Activated T-helper 1 cell treated with anti-CD3 and anti-CD28 coated beads, Interleukin-12 subunit alpha, Interleukin-12 subunit beta, Interleukin-2, Interleukin-4 antibody, amounts not matched to agents 30 ng/mL and 10 ng/mL and 1 ng/mL, durations not matched to agents 14 hours and 24 hours and 36 hours (primary cell): ENCODE measurements at regions not wholly inside any gene's neighbourhood (a gene's known extent, or its start where the extent isn't known, plus 50 kb on each side); places are given as distances from the start of the nearest gene placed in this dataset.
A peak's percentile ranks its signal among the peaks of the same experiment; 100 is the strongest.
"Not testable (repeated sequence)": the region's sequence is repeated elsewhere in the genome, so short reads cannot be mapped to it uniquely, and the experiment has no call there.

Source experiments
- DNase-seq: peaks from one replicate; pipeline ENCODE4 v3.0.0; 2021; ENCODE audit warnings: low spot score
- H3K27ac Mint-ChIP-seq: one replicate; pipeline ENCODE4 v1.8.0; 2021; ENCODE audit warnings: mild to moderate bottlenecking, mixed read lengths
- H3K27me3 Mint-ChIP-seq: one replicate; pipeline ENCODE4 v1.8.0; 2022; ENCODE audit warnings: mild to moderate bottlenecking, moderate library complexity, mixed read lengths; ENCODE audit not compliant: insufficient read depth
- H3K36me3 Mint-ChIP-seq: one replicate; pipeline ENCODE4 v1.8.0; 2021; ENCODE audit warnings: low read depth, mixed read lengths
- H3K4me1 Mint-ChIP-seq: one replicate; pipeline ENCODE4 v1.8.0; 2021; ENCODE audit warnings: low read depth, mixed read lengths
- H3K4me3 Mint-ChIP-seq: one replicate; pipeline ENCODE4 v1.8.0; 2021; ENCODE audit warnings: mild to moderate bottlenecking, moderate library complexity, mixed read lengths
- H3K9me3 Mint-ChIP-seq: one replicate; pipeline ENCODE4 v1.8.0; 2021; ENCODE audit warnings: mixed read lengths
- intact Hi-C: fragments of 100-400 bp; cut with micrococcal nuclease; formaldehyde crosslinking; loops from one replicate; pipeline ENCODE4 v1.15.1; 2024

DNA sequence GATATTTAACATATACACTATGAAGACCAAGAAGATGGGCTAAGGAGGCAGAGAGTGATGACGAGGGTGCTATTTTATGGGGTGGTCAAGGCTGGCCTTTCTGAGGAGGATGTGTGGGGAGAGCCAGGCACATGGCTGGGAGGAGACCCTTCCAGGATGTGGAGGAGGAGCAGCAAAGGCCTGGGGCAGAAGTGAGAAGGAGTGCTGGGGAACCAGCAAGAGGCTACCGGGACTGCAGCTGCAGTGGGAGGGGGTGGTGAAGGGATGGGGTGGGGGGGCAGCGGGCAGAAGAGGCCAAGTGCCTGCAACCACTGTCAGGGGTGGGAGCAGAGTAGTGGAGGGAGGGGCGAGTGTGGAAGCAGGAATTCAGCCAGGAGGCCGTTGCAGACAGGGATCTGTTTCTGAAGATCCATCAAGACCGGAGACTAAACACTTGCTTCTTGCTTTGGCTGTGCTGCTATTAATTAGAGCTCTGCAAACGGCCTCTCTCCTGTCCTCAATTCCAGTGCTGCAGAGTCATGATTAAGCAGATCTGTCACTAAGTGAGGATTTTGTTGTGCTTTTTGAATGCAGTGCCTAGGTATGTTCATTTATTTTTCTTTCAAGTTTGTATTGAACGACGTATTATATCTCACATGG, 89.9 kb downstream of the IER5 start:
- Mint-ChIP-seq H3K4me3 (no peak overlapping the region), H3K9me3 (no peaks in the 10 kb centered on the region), H3K27me3 (peaks cover 22% of the 10 kb centered on the region), H3K4me1 (peaks cover 11% of the 10 kb centered on the region), H3K27ac (no peak overlapping the region), H3K36me3 (no peaks in the 10 kb centered on the region)
- intact Hi-C loops = no loop called here
- DNase-seq = no peak

DNA sequence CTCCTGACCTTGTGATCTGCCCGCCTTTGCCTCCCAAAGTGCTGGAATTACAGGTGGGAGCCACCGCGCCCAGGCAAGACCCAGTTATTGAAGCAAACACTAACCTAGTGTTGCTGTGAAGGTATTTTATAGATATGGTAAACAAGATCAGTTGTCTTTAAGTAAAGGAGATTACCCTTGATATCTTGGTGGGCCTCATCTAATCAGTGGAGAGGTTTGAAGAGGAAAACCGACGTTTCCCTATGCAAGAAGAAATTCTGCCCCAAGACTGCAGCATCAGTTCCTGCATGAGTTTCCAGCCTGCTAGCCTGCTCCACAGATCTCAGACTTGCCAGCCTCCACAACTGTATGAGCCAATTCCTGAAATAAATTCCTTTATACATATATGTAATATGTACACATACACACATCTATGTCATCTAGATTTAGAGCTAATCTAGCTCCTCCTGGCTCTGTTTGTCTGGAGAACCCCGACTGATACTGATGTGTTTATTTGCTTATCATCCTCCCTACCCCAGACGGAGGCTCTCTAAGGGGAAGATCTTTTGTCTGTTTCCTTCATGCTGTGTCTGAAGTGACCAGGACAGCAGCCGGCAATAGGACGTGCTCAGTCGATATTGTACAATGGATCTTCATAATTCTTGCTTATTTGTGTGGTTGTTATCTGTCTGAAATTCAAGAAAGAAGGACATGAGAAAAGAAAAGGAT, 90.9 kb downstream of the IER5 start:
- intact Hi-C loops = no loop called here
- Mint-ChIP-seq H3K36me3 (no peaks in the 10 kb centered on the region), H3K9me3 (no peaks in the 10 kb centered on the region), H3K4me1 (peaks cover 11% of the 10 kb centered on the region), H3K4me3 (no peak overlapping the region), H3K27me3 (peaks cover 28% of the 10 kb centered on the region), H3K27ac (no peak overlapping the region)
- no peak for DNase-seq

DNA sequence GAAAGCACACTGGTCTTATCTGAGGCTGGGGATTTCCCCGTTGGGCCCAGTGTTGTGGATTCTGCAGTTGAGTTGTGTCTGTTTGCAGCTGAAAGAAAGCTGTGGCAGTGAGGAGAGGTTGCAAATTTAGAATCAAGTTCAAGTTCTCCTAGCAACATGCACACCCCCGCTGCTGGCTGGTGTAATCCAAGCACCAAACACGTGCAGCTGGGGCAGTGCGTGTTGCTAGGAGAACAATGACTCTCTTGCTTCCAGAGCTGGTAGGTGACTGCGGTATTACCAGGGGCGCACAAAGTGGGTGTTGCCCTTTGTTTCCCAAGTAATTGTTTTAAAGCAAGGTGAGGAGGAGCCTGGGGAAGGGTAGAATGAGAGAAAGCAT, 91.5 kb downstream of the IER5 start:
- intact Hi-C loops = no loop called here
- Mint-ChIP-seq H3K36me3 (no peaks in the 10 kb centered on the region), H3K4me3 (no peak overlapping the region), H3K27me3 (peaks cover 28% of the 10 kb centered on the region), H3K4me1 (peaks cover 11% of the 10 kb centered on the region), H3K27ac (peak overlapping the region; percentile 5), H3K9me3 (no peaks in the 10 kb centered on the region)
- DNase-seq = peak; percentile 17

DNA sequence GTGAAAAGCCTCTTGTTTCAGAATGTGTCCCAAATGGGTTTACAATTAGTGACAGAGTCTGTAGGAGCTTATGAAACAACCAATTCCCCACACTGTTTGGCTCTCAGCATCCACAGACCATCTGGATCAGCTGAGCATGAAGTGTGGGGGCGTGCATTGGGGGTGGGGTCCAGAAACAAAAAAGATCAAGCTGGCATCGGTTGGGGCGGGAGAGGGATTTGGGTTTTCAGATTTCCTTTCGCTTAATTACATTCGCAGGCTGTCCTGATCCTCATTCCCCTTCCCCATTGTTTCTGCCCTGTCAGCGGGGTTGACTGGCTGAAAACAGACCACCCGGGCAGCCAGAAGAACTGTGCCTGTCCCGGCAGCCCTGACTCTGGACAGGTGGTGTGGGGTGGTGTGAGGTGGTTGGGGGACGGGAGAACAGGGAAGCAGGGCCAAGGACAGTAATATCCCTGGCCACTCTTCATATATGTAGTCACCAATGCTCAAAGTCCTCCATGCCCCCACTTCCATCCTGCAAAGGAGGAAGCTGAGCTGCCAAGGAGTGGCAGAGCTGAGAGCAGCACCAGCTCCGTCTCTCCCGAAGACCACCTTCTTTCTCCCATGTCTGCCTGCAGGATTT, 92.0 kb downstream of the IER5 start:
- H3K9me3 Mint-ChIP-seq = no peaks in the 10 kb centered on the region
- DNase-seq = no peak
- peaks cover 28% of the 10 kb centered on the region for H3K27me3 Mint-ChIP-seq
- H3K4me3 Mint-ChIP-seq = no peak overlapping the region
- peak overlapping the region; percentile 5 for H3K27ac Mint-ChIP-seq
- peaks cover 11% of the 10 kb centered on the region for H3K4me1 Mint-ChIP-seq
- H3K36me3 Mint-ChIP-seq = no peaks in the 10 kb centered on the region
- intact Hi-C loops = no loop called here

DNA sequence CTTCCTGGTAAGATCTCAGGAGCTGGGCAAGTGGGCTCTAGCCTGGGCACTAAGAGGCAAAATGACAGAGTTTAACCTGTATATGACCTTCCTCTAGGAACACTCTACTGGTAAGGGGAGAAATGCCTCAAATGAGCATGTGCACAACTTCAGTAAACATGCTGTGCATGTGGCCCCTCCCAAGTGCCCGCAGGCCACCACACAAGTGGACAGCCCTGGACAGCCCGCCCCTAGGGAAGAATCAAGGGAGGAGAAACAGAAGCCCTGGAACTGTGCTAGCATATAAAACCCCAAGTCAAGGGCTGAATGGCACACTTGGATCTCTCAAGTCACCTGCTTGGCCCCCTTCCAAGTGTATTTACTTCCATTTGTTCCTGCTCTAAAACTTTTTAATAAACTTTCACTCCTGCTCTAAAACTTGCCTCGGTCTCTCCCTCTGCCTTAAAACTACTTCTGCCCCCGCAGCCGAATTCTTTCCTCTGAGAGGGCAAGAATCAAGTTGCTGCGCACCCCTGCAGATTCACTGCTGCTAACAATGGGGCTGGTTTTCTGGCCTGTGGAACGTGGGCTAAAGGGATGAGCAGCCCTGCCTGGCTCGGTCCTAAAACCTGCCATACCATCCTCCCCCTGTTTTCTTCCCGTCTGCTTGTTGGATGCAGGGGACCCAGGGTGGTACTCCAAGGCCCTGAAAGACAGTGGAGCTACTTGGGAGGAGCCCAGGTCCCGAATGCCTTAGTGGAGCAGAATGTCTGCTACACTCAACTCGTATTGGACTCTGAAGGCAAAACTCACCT, 93.5 kb downstream of the IER5 start:
- Mint-ChIP-seq H3K36me3 (no peaks in the 10 kb centered on the region), H3K27ac (no peak overlapping the region), H3K27me3 (peaks cover 37% of the 10 kb centered on the region), H3K9me3 (no peaks in the 10 kb centered on the region), H3K4me3 (no peak overlapping the region), H3K4me1 (peaks cover 11% of the 10 kb centered on the region)
- intact Hi-C loops = no loop called here
- DNase-seq = no peak

DNA sequence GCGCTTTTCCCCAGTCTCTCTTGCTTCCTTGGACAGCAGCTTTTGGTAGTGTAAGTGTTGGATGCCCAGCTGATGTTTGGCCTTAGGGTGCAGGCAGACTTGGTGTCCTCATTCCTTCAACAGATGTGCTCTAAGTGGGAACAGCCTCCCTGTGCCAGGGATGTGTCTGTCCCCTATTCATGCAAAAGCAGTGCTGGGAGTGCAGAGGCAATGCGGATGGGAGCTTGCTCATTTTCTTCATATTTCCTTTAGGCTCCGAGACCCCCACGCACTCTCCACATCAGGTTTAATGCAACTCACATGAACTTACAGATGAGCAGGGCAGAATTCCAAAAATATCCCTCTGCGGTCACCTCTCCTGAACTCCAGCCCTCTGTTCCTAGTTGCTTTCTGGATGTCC, 96.1 kb downstream of the IER5 start:
- intact Hi-C loops = no loop called here
- no peaks in the 10 kb centered on the region for H3K36me3 Mint-ChIP-seq
- H3K4me3 Mint-ChIP-seq = no peak overlapping the region
- no peaks in the 10 kb centered on the region for H3K9me3 Mint-ChIP-seq
- peaks cover 8% of the 10 kb centered on the region for H3K4me1 Mint-ChIP-seq
- no peak overlapping the region for H3K27ac Mint-ChIP-seq
- DNase-seq = no peak
- H3K27me3 Mint-ChIP-seq = peaks cover 29% of the 10 kb centered on the region

DNA sequence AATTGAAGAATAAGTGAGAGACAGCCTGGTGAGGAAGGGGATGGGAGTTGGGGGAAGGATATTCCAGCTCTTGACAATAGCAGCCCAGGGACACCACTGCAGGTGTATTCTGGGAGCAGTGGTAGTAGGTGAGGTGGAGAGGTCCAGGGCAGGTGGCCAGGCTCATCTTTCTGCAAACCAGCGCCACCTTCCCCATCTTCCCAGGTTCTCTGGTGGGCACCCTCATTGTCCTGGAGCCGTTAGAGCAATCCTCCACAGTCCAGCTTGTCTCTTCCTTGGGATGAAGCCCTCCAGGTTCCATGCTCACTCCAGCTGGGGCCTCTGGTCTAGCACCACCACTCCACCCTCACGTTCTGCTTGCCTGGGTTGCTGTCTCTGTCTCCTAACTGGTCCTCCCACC, 97.0 kb downstream of the IER5 start:
- intact Hi-C loops = no loop called here
- no peak for DNase-seq
- no peaks in the 10 kb centered on the region for H3K9me3 Mint-ChIP-seq
- no peaks in the 10 kb centered on the region for H3K36me3 Mint-ChIP-seq
- H3K4me1 Mint-ChIP-seq = no peaks in the 10 kb centered on the region
- H3K4me3 Mint-ChIP-seq = no peak overlapping the region
- H3K27me3 Mint-ChIP-seq = peaks cover 24% of the 10 kb centered on the region
- no peak overlapping the region for H3K27ac Mint-ChIP-seq

DNA sequence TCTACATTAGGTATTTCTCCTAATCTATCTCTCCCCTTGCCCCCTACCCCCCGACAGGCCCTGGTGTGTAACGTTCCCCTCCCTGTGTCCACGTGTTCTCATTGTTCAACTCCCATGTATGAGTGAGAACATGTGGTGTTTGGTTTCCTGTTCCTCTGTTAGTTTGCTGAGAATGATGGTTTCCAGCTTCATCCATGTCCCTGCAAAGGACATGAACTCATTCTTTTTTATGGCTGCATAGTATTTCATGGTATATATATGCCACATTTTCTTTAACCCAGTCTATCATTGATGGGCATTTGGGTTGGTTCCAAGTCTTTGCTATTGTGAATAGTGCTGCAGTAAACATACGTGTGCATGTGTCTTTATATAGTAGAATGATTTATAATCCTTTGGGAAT, 97.6 kb downstream of the IER5 start:
- DNase-seq, H3K36me3 Mint-ChIP-seq, intact Hi-C loops, H3K4me3 Mint-ChIP-seq, H3K27ac Mint-ChIP-seq, H3K9me3 Mint-ChIP-seq, H3K4me1 Mint-ChIP-seq: not testable (repeated sequence)
- peaks cover 24% of the 10 kb centered on the region for H3K27me3 Mint-ChIP-seq

DNA sequence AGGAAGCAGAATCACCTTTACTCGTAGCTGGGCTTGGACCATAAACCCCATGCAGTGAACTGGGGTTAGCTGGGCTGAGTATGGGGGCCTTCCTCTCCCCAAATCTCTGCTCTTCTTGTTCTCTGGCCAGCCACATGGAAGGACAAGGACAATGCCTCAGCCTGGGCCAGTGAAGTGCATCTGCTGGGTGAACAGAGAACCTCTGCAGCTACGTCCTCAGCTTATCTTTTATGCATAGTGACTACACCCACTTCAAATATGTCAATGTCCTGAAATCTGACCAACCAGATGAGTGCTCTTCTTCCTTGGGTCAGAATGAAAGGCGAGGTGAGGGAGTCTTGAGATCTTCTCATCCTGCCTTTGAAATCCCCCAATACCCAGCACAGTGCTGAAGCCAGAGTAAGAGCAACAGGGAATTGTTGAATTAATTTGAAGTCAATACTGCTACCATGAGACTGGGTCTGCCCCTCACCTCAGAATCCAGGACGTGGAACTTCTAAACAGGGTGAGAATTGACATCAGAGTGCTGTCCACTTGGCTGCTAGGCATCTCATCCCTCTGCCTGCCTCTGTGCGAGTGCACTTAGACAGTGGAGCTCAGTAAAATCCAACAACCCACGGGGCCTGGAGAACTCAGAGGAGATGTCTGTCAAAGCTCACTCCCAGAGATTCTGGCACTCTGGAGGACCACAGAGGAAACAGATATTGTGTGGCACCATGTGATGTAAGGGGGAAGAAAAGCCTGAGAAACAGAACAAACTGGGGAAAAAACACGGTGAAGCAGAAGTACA, 99.0 kb downstream of the IER5 start:
- no peak overlapping the region for H3K27ac Mint-ChIP-seq
- peaks cover 24% of the 10 kb centered on the region for H3K27me3 Mint-ChIP-seq
- no peaks in the 10 kb centered on the region for H3K4me1 Mint-ChIP-seq
- no peak overlapping the region for H3K4me3 Mint-ChIP-seq
- intact Hi-C loops = no loop called here
- DNase-seq = no peak
- no peaks in the 10 kb centered on the region for H3K36me3 Mint-ChIP-seq
- H3K9me3 Mint-ChIP-seq = no peaks in the 10 kb centered on the region

DNA sequence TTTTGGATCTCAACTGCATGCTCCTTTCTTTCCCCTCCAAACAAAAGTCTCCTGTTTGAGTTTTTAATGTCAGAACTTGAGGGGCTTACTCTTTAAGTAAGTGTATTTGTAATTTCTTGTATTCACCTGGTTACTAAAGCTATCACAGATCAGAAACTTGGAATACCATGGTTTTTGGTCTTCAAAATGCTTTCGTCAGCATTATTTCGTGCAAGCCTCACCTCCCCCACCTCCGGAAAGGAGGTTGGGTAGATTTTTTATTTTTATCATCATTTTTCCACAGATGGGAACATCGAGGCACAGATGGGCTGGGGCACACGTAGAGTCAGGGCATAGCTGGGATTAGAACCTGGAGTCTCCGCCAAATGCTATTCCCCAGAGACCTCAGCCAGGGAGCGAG, 100.7 kb downstream of the IER5 start:
- Mint-ChIP-seq H3K36me3 (no peaks in the 10 kb centered on the region), H3K27ac (no peak overlapping the region)
- intact Hi-C loops = no loop called here

DNA sequence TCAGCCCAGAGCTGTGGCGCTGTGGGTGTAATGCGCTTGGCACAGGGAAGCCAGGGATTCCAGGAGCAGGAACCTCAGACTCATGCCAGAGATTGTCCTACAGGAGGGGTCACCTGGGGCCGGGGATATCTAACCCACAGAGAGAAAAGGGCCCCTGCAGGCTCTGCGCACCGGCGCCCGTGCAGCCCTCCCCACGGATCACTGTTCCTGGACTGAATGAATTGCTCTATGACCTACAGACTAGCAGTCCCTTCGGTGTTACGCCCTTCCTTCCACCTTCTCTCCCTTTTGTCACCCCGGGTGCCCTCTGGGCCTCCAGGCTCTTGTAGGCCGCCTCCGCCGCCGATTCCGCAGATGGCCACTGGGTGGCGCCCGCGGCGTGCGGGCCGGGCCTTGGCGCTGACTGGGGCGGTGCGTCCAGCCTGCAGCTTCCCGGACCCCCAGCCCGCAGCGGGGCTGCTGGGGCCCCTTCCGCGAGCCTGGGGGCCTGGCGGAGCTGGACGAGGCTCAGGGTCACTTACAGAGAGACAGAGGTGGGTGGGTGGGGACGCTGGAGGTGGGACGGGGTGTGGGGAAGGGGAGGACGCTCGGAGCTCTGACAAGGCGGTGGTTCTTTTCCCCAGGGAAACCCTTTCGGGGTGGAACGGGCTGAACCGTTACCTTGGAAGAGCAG, 101.3 kb downstream of the IER5 start:
- no peaks in the 10 kb centered on the region for H3K9me3 Mint-ChIP-seq
- H3K36me3 Mint-ChIP-seq = no peaks in the 10 kb centered on the region
- intact Hi-C loops = loop anchor here (1.0 kb wide), 1 partner anchor 235 kb away; no protein-coding TSS in a partner anchor

More for the DNA sequence above, 100.7 kb downstream of the IER5 start:
- Mint-ChIP-seq H3K9me3 (no peaks in the 10 kb centered on the region), H3K4me1 (no peaks in the 10 kb centered on the region), H3K4me3 (no peak overlapping the region), H3K27me3 (peaks cover 18% of the 10 kb centered on the region)
- no peak for DNase-seq

More for the DNA sequence above, 101.3 kb downstream of the IER5 start:
- no peak overlapping the region for H3K4me3 Mint-ChIP-seq
- peak; percentile 66 for DNase-seq
- H3K27me3 Mint-ChIP-seq = peaks cover 17% of the 10 kb centered on the region
- H3K27ac Mint-ChIP-seq = no peak overlapping the region
- no peaks in the 10 kb centered on the region for H3K4me1 Mint-ChIP-seq
